Endothelial cell of umbilical vein (primary cell): ENCODE measurements at regions not wholly inside any gene's neighbourhood (a gene's known extent, or its start where the extent isn't known, plus 50 kb on each side); places are given as distances from the start of the nearest gene placed in this dataset.

Experiments
- POLR2A ChIP-seq: IDR thresholded peaks from 2 replicates; pipeline ENCODE4 v1.6.1; 2012; ENCODE audit warnings: low read depth, mild to moderate bottlenecking, control low read depth, low read length
- POLR2AphosphoS5 ChIP-seq: IDR thresholded peaks from 2 replicates; pipeline ENCODE4 v1.6.1; 2012; ENCODE audit warnings: low read depth, mild to moderate bottlenecking, control low read depth, low read length, moderate library complexity; ENCODE audit not compliant: insufficient read depth
- TF ChIP-seq, protein P1 (sequence below), 2 donors: IDR thresholded peaks; 1 replicate in 1 of 2; 2 replicates in 1 of 2; pipeline ENCODE4 v1.5.1; 2011; ENCODE audit warnings: low read length in 2 of 2, mild to moderate bottlenecking in 2 of 2, moderate library complexity in 2 of 2, control low read depth in 1 of 2, inconsistent platforms in 1 of 2, low read depth in 1 of 2; ENCODE audit not compliant: insufficient read depth in 1 of 2; ENCODE audit errors: extremely low read depth in 1 of 2
- TF ChIP-seq, protein P2 (sequence below): IDR thresholded peaks from 2 replicates; pipeline ENCODE4 v1.6.1; 2011; ENCODE audit not compliant: insufficient read depth, insufficient read length

DNA sequence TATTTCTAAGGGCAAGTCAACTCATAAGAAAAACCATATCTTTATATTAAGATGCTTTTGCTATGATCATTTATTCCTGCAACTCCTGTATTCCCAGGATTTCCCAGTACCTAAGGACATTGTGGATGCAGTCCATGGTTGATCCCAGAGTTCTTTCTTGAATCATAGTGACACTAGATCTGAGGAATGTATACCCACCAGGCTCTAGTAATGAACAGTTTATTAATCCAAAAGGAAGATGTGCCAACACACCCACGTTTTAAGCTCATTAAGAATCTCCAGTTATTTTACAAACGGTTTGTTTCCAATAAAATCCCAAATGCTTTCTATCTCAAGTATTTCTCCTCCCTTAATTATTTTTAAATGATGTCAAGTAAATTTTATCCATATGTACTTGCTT, 210.8 kb upstream of the ZEB2 start:
- TF ChIP-seq, protein P1, sequence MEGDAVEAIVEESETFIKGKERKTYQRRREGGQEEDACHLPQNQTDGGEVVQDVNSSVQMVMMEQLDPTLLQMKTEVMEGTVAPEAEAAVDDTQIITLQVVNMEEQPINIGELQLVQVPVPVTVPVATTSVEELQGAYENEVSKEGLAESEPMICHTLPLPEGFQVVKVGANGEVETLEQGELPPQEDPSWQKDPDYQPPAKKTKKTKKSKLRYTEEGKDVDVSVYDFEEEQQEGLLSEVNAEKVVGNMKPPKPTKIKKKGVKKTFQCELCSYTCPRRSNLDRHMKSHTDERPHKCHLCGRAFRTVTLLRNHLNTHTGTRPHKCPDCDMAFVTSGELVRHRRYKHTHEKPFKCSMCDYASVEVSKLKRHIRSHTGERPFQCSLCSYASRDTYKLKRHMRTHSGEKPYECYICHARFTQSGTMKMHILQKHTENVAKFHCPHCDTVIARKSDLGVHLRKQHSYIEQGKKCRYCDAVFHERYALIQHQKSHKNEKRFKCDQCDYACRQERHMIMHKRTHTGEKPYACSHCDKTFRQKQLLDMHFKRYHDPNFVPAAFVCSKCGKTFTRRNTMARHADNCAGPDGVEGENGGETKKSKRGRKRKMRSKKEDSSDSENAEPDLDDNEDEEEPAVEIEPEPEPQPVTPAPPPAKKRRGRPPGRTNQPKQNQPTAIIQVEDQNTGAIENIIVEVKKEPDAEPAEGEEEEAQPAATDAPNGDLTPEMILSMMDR (IDR thresholded peaks at IDR 0.05; ENCODE audit: extremely low read depth in 1 of 2, insufficient read depth in 1 of 2, low read depth in 1 of 2, low read length in 2 of 2), result no peak
- TF ChIP-seq POLR2AphosphoS5 (no peak), POLR2A (no peak)
- TF ChIP-seq, protein P2, sequence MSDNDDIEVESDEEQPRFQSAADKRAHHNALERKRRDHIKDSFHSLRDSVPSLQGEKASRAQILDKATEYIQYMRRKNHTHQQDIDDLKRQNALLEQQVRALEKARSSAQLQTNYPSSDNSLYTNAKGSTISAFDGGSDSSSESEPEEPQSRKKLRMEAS, result no peak
